ENCODE measurements at regions not wholly inside any gene's neighbourhood (a gene's known extent, or its start where the extent isn't known, plus 50 kb on each side); places are given as distances from the start of the nearest gene placed in this dataset.
"Not testable (repeated sequence)": the region's sequence is repeated elsewhere in the genome, so short reads cannot be mapped to it uniquely, and the experiment has no call there.

DNA sequence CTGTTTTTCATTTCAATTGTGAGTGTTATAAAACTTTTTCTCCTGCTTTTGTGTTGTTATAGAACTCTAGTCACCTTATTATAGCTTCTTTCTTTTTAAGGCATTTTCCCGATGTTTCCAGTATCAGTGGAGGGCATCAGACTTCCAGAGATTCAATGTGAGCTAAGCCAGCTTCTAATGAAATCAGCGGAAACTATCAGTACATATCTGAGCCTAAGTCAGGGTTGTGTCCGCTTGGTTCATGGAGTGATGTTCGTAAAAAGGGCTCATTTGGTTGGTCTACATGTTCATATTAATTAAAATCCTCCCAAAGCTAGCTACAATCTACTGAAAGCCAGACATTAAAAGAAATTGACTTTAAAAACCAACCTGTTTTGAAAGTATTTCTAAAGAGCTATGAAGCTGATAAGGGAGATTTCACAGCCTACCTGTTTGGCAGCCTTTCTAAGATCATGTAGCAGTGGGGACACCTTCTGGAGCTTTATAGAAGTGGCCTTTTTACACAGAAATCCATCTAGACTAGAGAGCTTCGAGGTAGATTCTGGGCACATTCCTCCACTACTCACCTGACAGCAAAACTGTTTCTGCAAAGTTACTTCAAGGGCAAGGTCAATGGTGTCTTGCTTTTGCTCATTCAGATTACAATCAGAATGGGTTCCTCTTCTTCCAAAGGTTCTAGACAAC is 227.1 kb upstream of the NBPF12 start:
- not testable (repeated sequence) for DNase-seq

DNA sequence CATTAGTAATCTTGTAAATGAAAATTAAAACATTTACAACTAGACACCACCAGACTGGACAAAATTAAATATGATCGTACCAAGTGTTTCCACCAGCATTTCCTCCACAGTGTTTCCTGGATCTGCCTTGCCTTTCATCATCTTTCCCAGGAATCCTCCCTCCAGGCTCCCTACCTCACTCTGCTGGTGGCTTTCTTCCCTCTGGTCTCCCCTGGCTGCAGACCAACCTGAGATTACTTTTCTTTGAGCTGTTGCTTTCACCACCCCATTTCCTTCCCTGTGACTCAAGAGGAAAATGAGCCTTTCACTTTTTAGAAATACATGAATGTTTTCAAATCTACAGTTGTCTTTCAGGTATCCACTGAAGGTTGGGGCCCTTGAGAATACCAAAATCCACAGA is 228.8 kb upstream of the NBPF12 start:
- DNase-seq: not testable (repeated sequence)

- not testable (repeated sequence) for DNase-seq
Measured at GRCh38 chr1:146704162-146704724, 233.9 kb upstream of the NBPF12 start.

- not testable (repeated sequence) for DNase-seq
Measured at GRCh38 chr1:146701320-146701719, 236.8 kb upstream of the NBPF12 start.

- not testable (repeated sequence) for DNase-seq
Measured at GRCh38 chr1:146695388-146695787, 242.7 kb upstream of the NBPF12 start.

- DNase-seq: not testable (repeated sequence)
Measured at GRCh38 chr1:146691798-146692197, 246.3 kb upstream of the NBPF12 start.

DNA sequence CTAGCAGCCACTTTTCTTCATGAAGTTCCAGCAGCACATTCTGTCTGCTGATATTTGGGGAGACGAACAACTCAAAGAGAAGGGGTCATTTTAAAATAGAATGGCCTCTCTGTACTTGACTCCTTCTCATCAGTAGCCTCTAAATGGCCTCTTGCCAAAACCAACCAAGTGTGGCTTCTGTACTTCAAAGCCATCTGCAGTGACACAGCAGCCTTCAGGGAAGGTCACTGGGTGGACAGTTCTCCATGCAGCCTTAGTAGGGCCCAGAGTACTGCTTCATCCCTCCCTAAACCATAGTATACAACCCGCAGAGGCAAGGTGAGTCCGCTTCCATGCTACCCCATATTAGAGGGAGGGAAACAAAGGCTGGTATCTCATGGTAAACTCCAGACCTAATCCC is 249.2 kb upstream of the NBPF12 start:
- not testable (repeated sequence) for DNase-seq

DNA sequence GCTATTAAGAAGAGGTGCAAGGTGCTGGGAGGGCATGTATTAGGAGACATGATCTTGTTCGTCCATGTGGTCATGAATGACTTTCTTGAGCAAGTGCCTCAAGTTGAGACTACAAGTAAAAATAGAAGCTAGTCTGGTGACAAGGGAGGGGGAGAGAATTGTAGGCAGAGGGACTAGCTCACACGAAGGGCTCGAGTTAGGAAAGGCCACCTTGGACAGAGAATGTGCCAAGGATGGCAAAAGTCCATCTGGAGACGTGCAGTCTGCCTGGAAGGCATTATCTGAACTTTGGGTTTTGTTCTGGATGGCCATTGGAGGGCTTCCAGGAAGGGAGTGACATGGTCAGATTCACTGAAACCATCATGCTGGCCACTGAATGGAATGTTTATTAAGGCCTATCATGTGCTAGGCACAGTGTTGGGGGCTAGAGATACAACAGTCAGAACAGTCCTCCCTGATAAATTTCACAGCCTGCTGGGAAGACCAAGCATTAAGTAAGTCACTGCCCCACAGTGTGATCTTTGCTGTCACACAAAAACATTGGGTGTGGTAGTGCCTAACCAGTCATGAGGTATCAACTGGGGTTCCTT is 251.3 kb upstream of the NBPF12 start:
- DNase-seq: not testable (repeated sequence)

DNA sequence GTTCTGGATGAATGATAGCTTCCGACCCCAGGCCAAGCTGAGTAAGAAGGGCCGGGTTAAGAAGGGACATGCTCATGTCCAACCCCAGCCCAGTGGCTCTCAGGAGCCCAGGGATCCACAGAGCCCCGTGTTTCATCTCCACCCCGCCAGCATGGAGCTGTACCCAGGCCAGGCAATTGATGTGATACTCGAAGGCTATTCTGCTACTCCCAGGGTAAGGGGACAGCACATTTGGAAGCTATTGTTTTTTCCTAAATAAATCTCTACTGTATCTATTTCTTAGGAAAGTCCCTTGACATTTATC is 255.0 kb upstream of the NBPF12 start:
- not testable (repeated sequence) for DNase-seq

DNA sequence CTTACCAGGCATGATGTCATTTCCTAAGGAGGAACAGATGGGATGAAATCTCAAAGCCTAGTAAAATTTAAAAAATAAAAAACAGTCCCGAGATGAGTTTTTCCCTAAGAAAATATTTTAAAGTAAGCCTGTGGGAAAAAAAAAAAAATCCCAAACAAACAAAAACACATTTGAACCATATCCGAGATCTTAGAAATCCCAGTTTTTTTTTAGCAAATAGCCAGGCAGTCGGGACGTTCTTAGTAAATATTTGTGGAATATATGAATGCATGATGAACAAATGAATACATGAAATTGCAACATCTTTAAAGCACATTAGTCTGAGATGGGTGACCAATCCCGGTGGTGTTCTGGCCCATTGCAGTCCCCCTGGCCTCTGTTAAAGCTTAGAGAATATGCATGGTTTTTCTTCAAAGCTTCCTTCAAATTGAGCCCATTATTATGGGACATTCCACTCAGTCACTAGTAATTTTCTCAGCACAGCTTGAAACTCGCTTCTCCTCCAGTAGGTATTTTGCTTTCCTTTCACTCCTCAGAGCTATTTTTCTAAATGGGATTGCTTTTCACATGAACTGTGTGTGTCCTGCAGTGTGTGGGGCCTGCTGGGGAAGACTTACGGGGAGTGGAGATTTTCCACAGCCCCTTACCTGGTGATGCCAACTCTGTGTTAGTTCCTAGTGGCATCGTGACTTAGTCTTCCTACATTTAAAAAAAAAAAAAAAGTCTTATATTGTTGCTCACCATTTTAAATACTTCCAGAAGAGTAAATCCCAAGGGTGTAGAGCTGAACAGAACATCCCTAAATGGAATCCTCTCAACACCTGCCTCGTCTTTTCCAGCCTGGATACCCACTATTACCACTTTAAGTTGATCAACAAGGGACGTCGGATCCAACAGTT is 255.6 kb upstream of the NBPF12 start:
- DNase-seq: not testable (repeated sequence)

GRCh38 chr1:146673729-146674299 is 264.3 kb upstream of the NBPF12 start:
- not testable (repeated sequence) for DNase-seq

GRCh38 chr1:146672608-146673007 is 265.5 kb upstream of the NBPF12 start:
- DNase-seq: not testable (repeated sequence)

GRCh38 chr1:146671588-146671987 is 266.5 kb upstream of the NBPF12 start:
- not testable (repeated sequence) for DNase-seq

DNA sequence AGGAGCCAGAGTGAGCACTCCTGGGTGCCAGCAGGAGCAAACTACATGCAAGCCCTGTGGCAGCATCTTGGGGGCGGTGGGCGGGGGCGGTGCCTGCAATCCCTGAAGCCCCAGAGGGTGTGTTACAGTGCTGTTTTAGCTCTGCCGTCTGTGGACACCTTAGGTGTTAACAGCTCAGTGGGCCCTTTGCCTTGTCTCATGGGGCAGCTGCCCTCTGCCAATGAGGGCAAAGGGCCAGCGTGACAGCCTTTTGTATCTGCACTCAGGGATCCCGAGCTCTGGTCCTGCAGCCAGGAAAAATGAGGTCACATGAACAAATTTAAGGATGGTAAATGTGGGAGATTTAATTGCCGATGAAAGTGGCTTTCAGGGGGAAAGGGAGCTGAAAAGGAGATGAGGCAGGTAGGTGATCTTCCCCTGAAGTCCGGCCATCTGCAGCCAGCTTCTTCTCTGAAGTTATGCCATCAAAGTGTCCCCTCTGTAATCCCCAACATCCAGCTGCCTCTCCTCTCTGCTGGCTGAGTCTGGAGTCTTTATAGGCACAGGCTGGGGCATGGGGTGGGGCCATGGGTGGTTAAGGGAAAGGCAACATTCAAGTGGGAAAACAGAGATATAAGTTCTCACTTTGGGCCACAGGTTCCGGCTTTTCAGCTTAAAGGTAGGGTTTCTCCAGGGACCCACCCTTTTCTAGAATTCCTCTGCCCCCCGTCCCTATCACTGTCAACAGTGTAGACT is 267.1 kb upstream of the NBPF12 start:
- DNase-seq: not testable (repeated sequence)

DNA sequence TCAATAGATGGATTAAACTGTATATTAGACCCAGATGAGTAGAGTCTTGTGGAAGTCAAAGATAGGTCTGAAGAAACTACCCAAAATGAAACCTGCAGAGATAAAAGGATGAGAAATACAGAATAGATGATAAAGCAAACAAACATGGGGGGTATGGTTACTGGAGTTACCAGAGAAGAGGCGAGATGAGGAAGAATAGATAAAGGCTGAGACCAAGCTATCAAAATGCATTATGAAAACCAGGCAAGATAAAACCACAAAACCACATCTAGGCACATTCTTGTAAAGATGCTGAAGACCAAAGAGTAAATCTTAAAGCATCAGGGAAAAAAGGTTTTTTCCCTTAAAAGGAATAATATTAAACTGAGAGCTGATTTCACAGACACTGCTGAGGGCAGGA is 271.8 kb upstream of the NBPF12 start:
- not testable (repeated sequence) for DNase-seq

DNA sequence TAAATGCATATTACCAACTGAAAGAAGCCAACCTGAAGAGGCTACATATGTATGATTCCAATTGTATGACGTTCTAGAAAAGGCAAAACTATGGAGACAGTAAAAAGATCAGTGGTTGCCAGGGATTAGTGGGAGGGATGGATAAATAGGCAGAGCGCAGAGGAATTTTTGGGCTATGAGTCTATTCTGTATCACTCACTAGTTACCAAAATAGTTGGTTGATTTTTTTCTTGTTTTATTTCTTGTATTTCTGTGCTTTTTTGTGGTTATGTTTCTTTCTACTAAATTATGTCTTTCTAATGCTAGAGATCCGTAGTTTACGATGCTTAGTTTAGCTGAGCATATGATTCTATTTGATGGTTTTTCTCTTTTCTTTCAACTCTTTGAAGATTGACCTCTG is 277.9 kb upstream of the NBPF12 start:
- DNase-seq: not testable (repeated sequence)

GRCh38 chr1:146656356-146657060 is 281.6 kb upstream of the NBPF12 start:
- DNase-seq: not testable (repeated sequence)

GRCh38 chr1:146654763-146655162 is 283.4 kb upstream of the NBPF12 start:
- not testable (repeated sequence) for DNase-seq

- DNase-seq: not testable (repeated sequence)
Measured at GRCh38 chr1:146645978-146646604, 292.0 kb upstream of the NBPF12 start.

GRCh38 chr1:146641534-146641933 is 296.6 kb upstream of the NBPF12 start:
- not testable (repeated sequence) for DNase-seq

DNA sequence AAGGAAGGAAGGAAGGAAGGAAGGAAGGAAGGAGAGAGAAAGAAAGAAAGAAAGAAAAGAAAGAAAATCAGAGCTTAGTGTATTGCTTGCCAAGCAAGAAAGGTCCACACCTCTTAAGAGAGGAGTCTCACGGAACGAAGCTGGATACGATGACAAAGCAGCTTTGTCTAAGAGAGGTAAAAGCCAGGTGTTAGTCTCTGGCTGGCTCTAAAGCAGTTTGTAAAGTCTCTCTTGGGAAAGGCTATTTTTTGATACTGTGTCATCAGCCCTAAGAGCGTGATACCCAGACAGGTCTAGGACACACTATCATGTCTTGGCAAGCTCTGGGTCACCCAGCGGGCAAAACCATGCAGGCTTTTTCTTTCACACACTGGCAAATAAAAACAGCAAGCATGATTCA is 297.5 kb upstream of the NBPF12 start:
- DNase-seq: not testable (repeated sequence)
